Karpas-422 (cell line): ENCODE measurements at regions not wholly inside any gene's neighbourhood (a gene's known extent, or its start where the extent isn't known, plus 50 kb on each side); places are given as distances from the start of the nearest gene placed in this dataset.
A peak's percentile ranks its signal among the peaks of the same experiment; 100 is the strongest.

ENCODE experiments used
- DNase-seq: peaks from one replicate; pipeline ENCODE4 v3.0.0-alpha.2; 2015
- H2AFZ ChIP-seq: fragments of 200-600 bp; sonication (generic); 2 replicates; pipeline ENCODE4 v1.6.1; 2014; ENCODE audit warnings: antibody characterized with exemption, low read length, mixed read lengths
- H3K27ac ChIP-seq: fragments of 200-600 bp; sonication (generic); 2 replicates; pipeline ENCODE4 v1.5.1; 2014; ENCODE audit warnings: mild to moderate bottlenecking, low read length, moderate library complexity
- H3K27me3 ChIP-seq: fragments of 200-600 bp; sonication (generic); 2 replicates; pipeline ENCODE4 v1.6.1; 2014; ENCODE audit warnings: low read length, mixed read lengths
- H3K36me3 ChIP-seq: fragments of 200-600 bp; sonication (generic); 2 replicates; pipeline ENCODE4 v1.6.1; 2014; ENCODE audit warnings: low read length, mixed read lengths; ENCODE audit not compliant: insufficient read depth
- H3K4me1 ChIP-seq: fragments of 200-600 bp; sonication (generic); 2 replicates; pipeline ENCODE4 v1.6.1; 2014; ENCODE audit warnings: mild to moderate bottlenecking, low read length, mixed read lengths
- H3K4me2 ChIP-seq: fragments of 200-600 bp; sonication (generic); 2 replicates; pipeline ENCODE4 v1.6.1; 2014; ENCODE audit warnings: low read length, low read depth, mild to moderate bottlenecking; ENCODE audit not compliant: poor library complexity, severe bottlenecking
- H3K4me3 ChIP-seq: fragments of 200-600 bp; sonication (generic); 2 replicates; pipeline ENCODE4 v1.5.1; 2014; ENCODE audit warnings: mild to moderate bottlenecking, antibody characterized with exemption, low read length, mixed read lengths
- H3K79me2 ChIP-seq: fragments of 200-600 bp; sonication (generic); 2 replicates; pipeline ENCODE4 v1.6.1; 2014; ENCODE audit warnings: mild to moderate bottlenecking, low read length, mixed read lengths
- H3K9ac ChIP-seq: fragments of 200-600 bp; sonication (generic); 2 replicates; pipeline ENCODE4 v1.6.0; 2014; ENCODE audit warnings: low read length
- H3K9me2 ChIP-seq: fragments of 200-600 bp; sonication (generic), shearing (Covaris generic); replicated peaks from 2 replicates; pipeline ENCODE4 v1.6.0; 2014; ENCODE audit warnings: mild to moderate bottlenecking, low read length, moderate library complexity; ENCODE audit not compliant: insufficient read depth
- H3K9me3 ChIP-seq: fragments of 300-700, 200-600 bp; sonication (generic); 2 replicates; pipeline ENCODE4 v1.6.1; 2014; ENCODE audit warnings: low read length, mixed read lengths
- H4K20me1 ChIP-seq: fragments of 200-600 bp; sonication (generic); 2 replicates; pipeline ENCODE4 v1.6.1; 2014; ENCODE audit warnings: mild to moderate bottlenecking, antibody characterized with exemption, low read length, low read depth; ENCODE audit not compliant: insufficient read depth

DNA sequence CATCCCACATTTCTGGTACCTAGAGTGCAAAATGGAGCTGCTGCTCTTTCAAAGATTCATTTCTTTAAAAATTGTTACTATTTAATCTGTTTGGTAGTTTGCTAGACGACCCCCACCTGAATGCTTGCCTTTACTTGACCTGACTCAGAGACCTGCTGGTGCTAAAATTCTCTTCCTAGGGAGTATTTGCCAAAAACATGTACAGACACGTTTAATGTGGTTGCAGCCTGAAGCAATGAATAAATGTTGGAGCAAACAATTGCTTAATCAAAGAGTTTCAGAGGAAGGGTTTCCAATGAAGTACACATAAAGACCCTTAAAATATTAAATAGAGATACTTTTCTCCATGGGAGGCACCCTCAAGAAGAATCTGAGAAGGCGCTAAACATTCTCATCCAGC is 734.4 kb downstream of the CBLN2 start:
- Histone ChIP-seq H3K79me2 (no peaks in the 10 kb centered on the region), H3K36me3 (no peaks in the 10 kb centered on the region), H3K27ac (no peak overlapping the region), H3K9ac (no peak overlapping the region), H3K4me2 (no peak overlapping the region), H3K4me3 (no peak overlapping the region), H3K4me1 (no peaks in the 10 kb centered on the region), H4K20me1 (no peaks in the 10 kb centered on the region), H3K27me3 (no peaks in the 10 kb centered on the region), H3K9me2 (no peaks in the 10 kb centered on the region), H3K9me3 (peaks cover 70% of the 10 kb centered on the region), H2AFZ (no peak overlapping the region)
- no peak for DNase-seq

DNA sequence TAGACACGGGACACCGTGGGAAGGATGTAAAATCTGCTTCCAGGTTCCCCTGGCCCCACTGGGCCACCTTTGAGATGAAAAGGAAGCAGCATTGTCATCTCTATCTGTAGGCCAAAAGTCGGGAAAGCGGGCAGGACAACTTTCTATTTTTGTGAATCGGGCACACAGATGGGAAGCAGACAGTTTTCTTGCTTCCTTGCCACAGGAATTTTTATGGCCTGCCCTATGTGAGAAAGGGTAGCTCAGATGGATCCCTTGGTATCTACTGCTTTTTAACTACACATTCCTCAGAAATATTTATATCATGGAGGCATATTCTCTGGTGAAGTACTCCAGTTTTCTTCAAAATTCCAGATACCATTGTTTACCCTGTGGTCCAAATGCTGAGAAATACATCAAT is 735.5 kb downstream of the CBLN2 start:
- H3K9ac ChIP-seq, result no peak overlapping the region
- no peaks in the 10 kb centered on the region for H4K20me1 ChIP-seq
- H3K27me3 ChIP-seq, result no peaks in the 10 kb centered on the region
- no peak for DNase-seq
- no peaks in the 10 kb centered on the region for H3K4me1 ChIP-seq
- H3K27ac ChIP-seq, result no peak overlapping the region
- H3K4me2 ChIP-seq, result no peak overlapping the region
- H3K9me2 ChIP-seq, result no peaks in the 10 kb centered on the region
- H2AFZ ChIP-seq, result no peak overlapping the region
- no peaks in the 10 kb centered on the region for H3K36me3 ChIP-seq
- peaks cover 68% of the 10 kb centered on the region for H3K9me3 ChIP-seq
- no peak overlapping the region for H3K4me3 ChIP-seq
- H3K79me2 ChIP-seq, result no peaks in the 10 kb centered on the region

DNA sequence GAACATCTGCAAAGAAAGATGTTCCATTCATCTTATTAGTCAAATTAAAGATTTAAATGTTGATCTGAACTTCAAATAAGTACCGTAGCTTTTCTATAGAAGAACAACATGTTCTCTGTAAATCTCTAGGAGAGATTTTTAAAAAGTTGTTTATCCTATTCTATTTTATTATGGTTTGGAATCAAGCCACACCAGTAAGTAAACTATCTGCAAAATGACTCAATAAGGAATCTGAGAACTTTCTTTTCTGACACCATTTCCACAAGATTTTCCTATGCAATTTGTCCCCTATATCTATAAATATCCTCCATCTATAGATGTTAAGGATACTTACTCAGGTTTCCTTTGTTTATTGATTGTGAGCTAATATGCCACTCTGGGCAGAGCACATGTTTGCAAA is 736.6 kb downstream of the CBLN2 start:
- H3K4me2 ChIP-seq, result no peak overlapping the region
- peaks cover 63% of the 10 kb centered on the region for H3K9me3 ChIP-seq
- no peaks in the 10 kb centered on the region for H4K20me1 ChIP-seq
- no peak overlapping the region for H2AFZ ChIP-seq
- DNase-seq, result no peak
- H3K9me2 ChIP-seq, result no peaks in the 10 kb centered on the region
- no peak overlapping the region for H3K27ac ChIP-seq
- H3K36me3 ChIP-seq, result no peaks in the 10 kb centered on the region
- no peak overlapping the region for H3K9ac ChIP-seq
- H3K27me3 ChIP-seq, result no peaks in the 10 kb centered on the region
- no peaks in the 10 kb centered on the region for H3K4me1 ChIP-seq
- H3K4me3 ChIP-seq, result no peak overlapping the region
- no peaks in the 10 kb centered on the region for H3K79me2 ChIP-seq

DNA sequence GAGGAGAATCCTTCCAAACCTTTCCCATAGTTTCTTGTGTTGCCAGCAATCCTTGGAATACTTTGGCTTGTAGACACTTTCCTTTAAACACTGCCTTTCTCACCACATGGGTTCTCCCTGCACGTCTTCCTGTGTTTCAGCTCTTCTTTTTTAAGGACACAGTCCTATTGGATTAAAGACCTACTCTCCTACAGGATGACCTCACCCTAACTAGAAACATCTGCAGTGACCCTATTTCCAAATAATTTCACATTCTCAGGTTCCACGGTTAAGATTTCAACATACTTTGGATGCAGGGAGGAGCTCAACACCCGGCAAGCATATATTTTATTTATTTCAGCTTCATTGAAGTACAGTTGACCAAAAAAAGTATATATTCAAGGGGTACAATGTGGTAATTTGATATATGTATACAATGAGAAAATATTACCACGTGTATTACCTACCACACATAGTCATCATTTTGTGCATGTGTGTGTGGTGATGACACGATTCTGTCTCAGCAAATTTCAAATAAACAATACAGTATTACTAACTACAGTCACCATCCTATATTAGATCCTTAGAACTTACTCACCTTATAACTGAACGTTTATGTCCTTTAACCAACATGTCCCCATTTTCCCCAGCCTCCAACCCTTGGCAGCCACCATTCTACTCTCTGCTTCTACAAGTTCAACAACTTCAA is 745.0 kb downstream of the CBLN2 start:
- Histone ChIP-seq H3K9ac (no peak overlapping the region), H3K4me1 (no peaks in the 10 kb centered on the region), H3K79me2 (no peaks in the 10 kb centered on the region), H3K4me3 (no peak overlapping the region), H3K27ac (no peak overlapping the region), H4K20me1 (no peaks in the 10 kb centered on the region), H3K4me2 (no peak overlapping the region), H3K9me3 (peaks cover 49% of the 10 kb centered on the region), H3K9me2 (no peaks in the 10 kb centered on the region), H3K27me3 (no peaks in the 10 kb centered on the region), H3K36me3 (no peaks in the 10 kb centered on the region), H2AFZ (no peak overlapping the region)
- DNase-seq, result no peak

DNA sequence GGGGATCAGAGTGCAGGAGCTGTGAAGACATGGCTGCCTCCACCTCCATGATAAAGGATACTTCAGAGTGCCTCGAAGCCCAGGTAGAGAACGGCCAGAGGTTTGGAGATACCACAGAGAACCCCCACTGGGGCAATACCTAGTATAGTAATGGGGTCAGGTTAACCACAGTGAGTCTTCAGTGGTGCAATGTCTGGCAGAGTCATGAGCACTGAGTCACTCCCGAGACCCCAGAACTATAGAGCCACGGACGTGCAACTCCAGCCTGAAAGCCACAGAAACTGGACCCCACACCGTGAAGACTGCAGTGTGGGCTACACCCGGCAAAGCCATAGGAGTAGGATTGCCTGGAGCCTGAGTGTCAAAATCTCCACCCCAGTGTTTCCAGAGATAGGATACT is 746.6 kb downstream of the CBLN2 start:
- Histone ChIP-seq H3K9ac (no peak overlapping the region), H3K36me3 (no peaks in the 10 kb centered on the region), H3K4me2 (no peak overlapping the region), H3K27ac (no peak overlapping the region), H3K9me3 (peaks cover 45% of the 10 kb centered on the region), H3K79me2 (no peaks in the 10 kb centered on the region), H2AFZ (no peak overlapping the region), H4K20me1 (no peaks in the 10 kb centered on the region), H3K27me3 (no peaks in the 10 kb centered on the region), H3K9me2 (no peaks in the 10 kb centered on the region), H3K4me3 (no peak overlapping the region), H3K4me1 (no peaks in the 10 kb centered on the region)
- DNase-seq, result no peak

DNA sequence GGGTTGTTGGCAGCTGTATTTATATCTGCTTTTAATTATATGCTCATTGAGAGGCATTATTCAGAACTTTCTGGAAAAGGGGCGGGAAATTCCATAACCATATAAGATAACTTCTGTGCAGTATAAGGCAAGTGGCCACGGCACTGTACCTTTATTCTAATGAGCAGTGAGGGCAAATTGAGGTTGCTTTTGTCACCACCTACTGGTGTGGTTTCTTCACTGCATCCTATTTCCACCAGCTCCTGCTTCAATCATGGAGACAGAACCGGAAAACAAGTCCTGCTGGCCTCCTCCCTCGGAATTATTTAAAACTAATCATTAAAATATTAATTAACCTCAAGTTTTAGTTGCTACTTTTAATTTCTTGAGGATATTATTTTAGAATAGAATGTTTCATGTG is 759.4 kb downstream of the CBLN2 start:
- H3K4me2 ChIP-seq, result no peak overlapping the region
- no peaks in the 10 kb centered on the region for H3K4me1 ChIP-seq
- H3K27ac ChIP-seq, result no peak overlapping the region
- H3K9me3 ChIP-seq, result peaks cover 34% of the 10 kb centered on the region
- H3K9me2 ChIP-seq, result no peaks in the 10 kb centered on the region
- H3K27me3 ChIP-seq, result no peaks in the 10 kb centered on the region
- no peak overlapping the region for H2AFZ ChIP-seq
- H4K20me1 ChIP-seq, result no peaks in the 10 kb centered on the region
- DNase-seq, result peak; percentile 64
- no peak overlapping the region for H3K9ac ChIP-seq
- no peak overlapping the region for H3K4me3 ChIP-seq
- H3K36me3 ChIP-seq, result no peaks in the 10 kb centered on the region
- no peaks in the 10 kb centered on the region for H3K79me2 ChIP-seq

DNA sequence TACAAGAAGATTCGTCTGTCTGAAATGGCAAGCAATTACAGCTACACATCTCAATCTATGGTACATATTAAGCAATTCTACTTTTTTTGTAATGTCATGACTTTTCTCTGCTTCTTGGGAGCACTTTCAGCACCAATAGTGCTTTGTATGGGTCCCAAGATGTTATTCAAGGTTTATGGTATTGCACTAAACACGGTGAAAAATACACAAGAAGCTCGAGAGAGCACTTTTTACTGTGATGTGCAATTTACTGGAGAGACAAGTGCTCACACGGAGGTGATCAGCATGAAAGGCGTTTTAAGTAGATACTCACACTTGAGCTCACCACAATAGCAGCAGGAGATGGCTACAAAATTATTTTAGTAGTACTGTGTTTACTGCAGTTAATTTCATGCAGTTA is 783.6 kb downstream of the CBLN2 start:
- no peak overlapping the region for H2AFZ ChIP-seq
- DNase-seq, result no peak
- H3K27ac ChIP-seq, result no peak overlapping the region
- H3K9me3 ChIP-seq, result peaks cover 49% of the 10 kb centered on the region
- no peaks in the 10 kb centered on the region for H3K27me3 ChIP-seq
- H3K4me3 ChIP-seq, result no peak overlapping the region
- H3K9me2 ChIP-seq, result no peaks in the 10 kb centered on the region
- no peak overlapping the region for H3K4me2 ChIP-seq
- H3K9ac ChIP-seq, result no peak overlapping the region
- no peaks in the 10 kb centered on the region for H4K20me1 ChIP-seq
- no peaks in the 10 kb centered on the region for H3K4me1 ChIP-seq
- H3K36me3 ChIP-seq, result no peaks in the 10 kb centered on the region
- H3K79me2 ChIP-seq, result no peaks in the 10 kb centered on the region

DNA sequence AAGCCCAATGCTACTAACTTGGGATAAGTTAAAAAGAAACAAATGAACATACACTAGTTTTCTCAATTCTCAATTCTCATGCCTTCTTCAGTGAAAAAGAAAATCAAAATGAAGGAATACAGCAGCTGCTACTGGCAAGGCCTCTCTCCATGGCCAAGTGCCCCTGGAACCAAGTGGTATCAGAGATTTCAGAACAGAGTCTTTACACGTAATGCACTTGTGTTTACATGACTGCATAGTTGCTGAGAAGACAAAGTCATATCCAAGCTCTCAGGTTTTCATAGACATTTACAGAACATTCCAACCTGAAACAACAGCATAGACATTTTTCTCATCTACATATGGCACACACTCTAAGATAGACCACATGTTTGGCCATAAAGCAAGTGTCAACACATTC is 789.9 kb downstream of the CBLN2 start:
- H2AFZ ChIP-seq, result no peak overlapping the region
- no peak overlapping the region for H3K4me3 ChIP-seq
- no peak overlapping the region for H3K9ac ChIP-seq
- H4K20me1 ChIP-seq, result no peaks in the 10 kb centered on the region
- H3K4me2 ChIP-seq, result no peak overlapping the region
- H3K27me3 ChIP-seq, result no peaks in the 10 kb centered on the region
- no peaks in the 10 kb centered on the region for H3K36me3 ChIP-seq
- DNase-seq, result no peak
- no peaks in the 10 kb centered on the region for H3K9me2 ChIP-seq
- H3K27ac ChIP-seq, result no peak overlapping the region
- no peaks in the 10 kb centered on the region for H3K4me1 ChIP-seq
- no peaks in the 10 kb centered on the region for H3K79me2 ChIP-seq
- H3K9me3 ChIP-seq, result peaks cover 54% of the 10 kb centered on the region

DNA sequence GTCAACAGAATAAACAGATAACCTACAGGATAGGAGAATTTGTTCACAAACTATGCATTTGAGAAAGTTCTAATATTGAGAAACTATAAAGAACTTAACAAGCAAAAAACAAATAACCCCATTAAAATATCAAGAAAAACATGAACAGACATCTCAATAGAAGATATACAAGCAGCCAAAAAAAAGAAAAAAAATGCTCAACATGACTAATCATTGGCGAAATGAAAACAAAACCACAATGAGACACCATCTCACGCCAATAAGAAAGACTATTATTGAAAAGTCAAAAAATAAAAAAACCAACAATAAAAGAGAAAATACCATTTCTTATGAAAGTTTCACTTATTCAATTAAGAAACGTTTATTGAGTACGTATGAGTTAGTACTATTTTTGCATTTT is 800.5 kb downstream of the CBLN2 start:
- Histone ChIP-seq H3K27ac (no peak overlapping the region), H3K79me2 (no peaks in the 10 kb centered on the region), H3K9ac (no peak overlapping the region), H3K4me2 (no peak overlapping the region), H4K20me1 (no peaks in the 10 kb centered on the region), H3K36me3 (no peaks in the 10 kb centered on the region), H3K4me1 (no peaks in the 10 kb centered on the region), H3K4me3 (no peak overlapping the region), H3K9me3 (peaks cover 62% of the 10 kb centered on the region), H2AFZ (no peak overlapping the region), H3K9me2 (no peaks in the 10 kb centered on the region), H3K27me3 (no peaks in the 10 kb centered on the region)
- DNase-seq, result no peak
